Right atrium auricular region (tissue), 2 donors: ENCODE measurements at regions not wholly inside any gene's neighbourhood (a gene's known extent, or its start where the extent isn't known, plus 50 kb on each side); places are given as distances from the start of the nearest gene placed in this dataset.

ENCODE experiments used
- DNase-seq: peaks from one replicate; pipeline ENCODE4 v3.0.0-alpha.2; 2019; ENCODE audit warnings: low spot score
- H3K27ac ChIP-seq, 2 donors: fragments of 200-600 bp; sonication (generic); 1 replicate in 1 of 2; 2 replicates in 1 of 2; pipeline ENCODE4 v1.5.1; 2016 to 2019
- H3K27me3 ChIP-seq, 2 donors: fragments of 200-600 bp; sonication (generic); one replicate each; pipeline versions ENCODE4 v1.5.1 to v1.6.0; 2017 to 2019
- H3K36me3 ChIP-seq: fragments of 200-600 bp; sonication (generic); one replicate; pipeline ENCODE4 v1.5.1; 2016
- H3K4me1 ChIP-seq, 2 donors: fragments of 200-600 bp; sonication (generic); one replicate each; pipeline versions ENCODE4 v1.5.1 to v1.6.0; 2017 to 2019
- H3K4me3 ChIP-seq, 2 donors: fragments of 200-600 bp; sonication (generic); 1 replicate in 1 of 2; 2 replicates in 1 of 2; pipeline ENCODE4 v1.5.1; 2017 to 2019; ENCODE audit warnings: mild to moderate bottlenecking in 1 of 2, moderate library complexity in 1 of 2
- H3K9me3 ChIP-seq, 2 donors: fragments of 200-600 bp; sonication (generic); one replicate each; pipeline ENCODE4 v1.5.1; 2019
- TF ChIP-seq, protein P1 (sequence below), 2 donors: fragments of 200-600 bp; sonication (generic); IDR thresholded peaks; one replicate each; pipeline ENCODE4 v1.5.1; 2019; ENCODE audit warnings: antibody characterized with exemption in 2 of 2

DNA sequence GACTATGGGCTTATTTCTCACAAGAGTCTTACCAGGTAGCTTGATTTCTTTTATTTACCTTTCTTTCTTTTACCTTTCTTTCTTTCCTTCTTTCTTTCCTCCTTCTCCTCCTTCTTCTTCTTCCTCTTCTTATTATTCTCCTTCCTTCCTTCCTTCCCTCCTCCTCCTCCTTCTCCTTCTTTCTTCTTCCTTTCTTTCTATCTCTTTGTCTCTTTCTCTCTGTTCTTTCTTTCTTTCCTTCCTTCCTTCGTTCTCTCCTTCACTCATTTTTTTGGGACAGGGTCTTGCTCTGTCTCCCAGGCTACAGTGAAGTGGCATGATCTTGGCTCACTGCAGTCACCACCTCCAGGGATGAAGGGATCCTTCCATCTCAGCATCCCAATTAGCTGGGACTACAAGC lies 363.6 kb upstream of the MAF start:
- no peak overlapping the region for H3K27ac ChIP-seq
- H3K27me3 ChIP-seq, result no peaks in the 10 kb centered on the region
- no peaks in the 10 kb centered on the region for H3K9me3 ChIP-seq
- DNase-seq, result no peak
- no peaks in the 10 kb centered on the region for H3K36me3 ChIP-seq
- no peaks in the 10 kb centered on the region for H3K4me1 ChIP-seq
- TF ChIP-seq, protein P1, sequence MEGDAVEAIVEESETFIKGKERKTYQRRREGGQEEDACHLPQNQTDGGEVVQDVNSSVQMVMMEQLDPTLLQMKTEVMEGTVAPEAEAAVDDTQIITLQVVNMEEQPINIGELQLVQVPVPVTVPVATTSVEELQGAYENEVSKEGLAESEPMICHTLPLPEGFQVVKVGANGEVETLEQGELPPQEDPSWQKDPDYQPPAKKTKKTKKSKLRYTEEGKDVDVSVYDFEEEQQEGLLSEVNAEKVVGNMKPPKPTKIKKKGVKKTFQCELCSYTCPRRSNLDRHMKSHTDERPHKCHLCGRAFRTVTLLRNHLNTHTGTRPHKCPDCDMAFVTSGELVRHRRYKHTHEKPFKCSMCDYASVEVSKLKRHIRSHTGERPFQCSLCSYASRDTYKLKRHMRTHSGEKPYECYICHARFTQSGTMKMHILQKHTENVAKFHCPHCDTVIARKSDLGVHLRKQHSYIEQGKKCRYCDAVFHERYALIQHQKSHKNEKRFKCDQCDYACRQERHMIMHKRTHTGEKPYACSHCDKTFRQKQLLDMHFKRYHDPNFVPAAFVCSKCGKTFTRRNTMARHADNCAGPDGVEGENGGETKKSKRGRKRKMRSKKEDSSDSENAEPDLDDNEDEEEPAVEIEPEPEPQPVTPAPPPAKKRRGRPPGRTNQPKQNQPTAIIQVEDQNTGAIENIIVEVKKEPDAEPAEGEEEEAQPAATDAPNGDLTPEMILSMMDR (IDR thresholded peaks at IDR 0.05), result no peak
- no peak overlapping the region for H3K4me3 ChIP-seq

DNA sequence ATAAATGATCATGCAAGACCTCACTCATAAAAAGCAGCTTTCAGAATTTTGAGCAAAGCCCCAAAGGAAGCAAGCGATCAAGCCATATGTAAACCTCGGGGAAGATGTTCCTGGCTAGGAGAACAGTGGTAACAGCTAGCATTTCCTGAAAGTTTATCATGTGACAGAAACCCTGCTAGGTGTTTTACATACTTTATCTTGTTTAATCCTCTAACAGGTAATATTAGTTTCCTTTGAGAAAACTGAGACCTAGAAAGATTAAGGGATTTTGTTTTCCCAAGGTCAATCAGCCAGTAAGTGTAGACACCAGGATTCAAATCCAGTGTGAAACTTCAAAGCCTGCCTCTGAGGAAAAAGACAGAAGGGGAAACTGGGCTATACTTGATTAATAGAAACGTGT lies 362.4 kb upstream of the MAF start:
- Histone ChIP-seq H3K27ac (no peak overlapping the region), H3K27me3 (no peaks in the 10 kb centered on the region), H3K9me3 (no peaks in the 10 kb centered on the region), H3K36me3 (no peaks in the 10 kb centered on the region), H3K4me3 (no peak overlapping the region), H3K4me1 (no peaks in the 10 kb centered on the region)
- TF ChIP-seq, protein P1 (IDR thresholded peaks at IDR 0.05), result no peak
- DNase-seq, result no peak

DNA sequence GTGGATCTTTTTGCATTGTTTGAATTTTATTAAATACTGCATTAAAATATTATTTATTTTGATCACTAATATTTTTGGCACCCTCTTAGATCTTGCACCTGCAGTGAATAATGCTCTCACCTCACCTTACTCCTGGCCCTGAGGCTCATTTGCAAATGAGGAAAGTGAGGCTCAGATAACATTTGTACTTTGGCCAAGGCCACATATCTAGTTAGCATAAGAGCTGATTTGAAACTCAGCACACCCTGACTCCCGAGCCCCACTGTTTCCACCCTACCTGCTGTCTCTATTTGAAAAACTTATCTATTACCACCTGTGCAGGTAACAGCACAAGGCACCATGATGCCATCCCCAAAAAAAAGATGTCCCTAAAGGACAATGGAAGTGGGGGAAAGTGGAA lies 358.7 kb upstream of the MAF start:
- no peaks in the 10 kb centered on the region for H3K4me1 ChIP-seq
- TF ChIP-seq, protein P1 (IDR thresholded peaks at IDR 0.05), result no peak
- H3K9me3 ChIP-seq, result no peaks in the 10 kb centered on the region
- no peaks in the 10 kb centered on the region for H3K27me3 ChIP-seq
- no peak overlapping the region for H3K27ac ChIP-seq
- H3K4me3 ChIP-seq, result no peak overlapping the region
- DNase-seq, result no peak
- no peaks in the 10 kb centered on the region for H3K36me3 ChIP-seq

DNA sequence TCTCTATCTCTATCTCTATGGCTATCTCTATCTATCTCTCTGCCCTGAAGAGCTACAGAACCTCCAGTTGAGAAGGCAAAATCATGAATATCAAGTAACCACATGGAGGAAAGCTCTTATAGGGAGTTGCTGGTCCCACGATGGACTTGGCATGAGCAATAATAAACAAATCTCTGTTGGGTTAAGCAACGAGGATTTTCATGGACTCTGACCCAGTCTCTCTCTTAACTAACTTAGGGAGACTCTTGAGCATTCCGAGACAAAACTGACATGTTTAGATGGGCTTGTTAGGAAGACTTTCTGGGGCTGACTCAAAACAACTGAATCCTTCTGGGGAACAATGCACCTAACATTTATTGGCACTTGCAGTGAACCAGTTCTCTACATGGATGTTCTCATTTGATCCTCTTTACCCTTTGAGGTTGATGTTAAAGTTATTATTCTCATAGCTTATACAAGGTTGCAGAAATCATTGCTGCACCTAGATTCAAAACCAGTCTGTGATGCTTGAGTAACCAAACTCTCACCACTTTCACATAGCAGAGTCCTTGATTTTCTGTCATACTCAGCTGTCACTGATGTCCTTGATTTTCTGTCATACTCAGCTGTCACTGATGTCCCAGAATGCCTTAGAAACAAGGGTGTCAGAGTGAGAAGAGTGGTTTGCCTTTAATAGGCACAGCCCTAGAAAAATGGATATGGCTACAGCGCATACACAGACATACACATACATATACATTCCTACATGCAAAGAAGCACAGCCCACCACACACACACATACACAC lies 354.6 kb upstream of the MAF start:
- Histone ChIP-seq H3K27ac (no peak overlapping the region), H3K27me3 (no peaks in the 10 kb centered on the region), H3K36me3 (no peaks in the 10 kb centered on the region), H3K9me3 (no peaks in the 10 kb centered on the region), H3K4me1 (no peaks in the 10 kb centered on the region), H3K4me3 (no peak overlapping the region)
- no peak for DNase-seq
- TF ChIP-seq, protein P1 (IDR thresholded peaks at IDR 0.05), result no peak

DNA sequence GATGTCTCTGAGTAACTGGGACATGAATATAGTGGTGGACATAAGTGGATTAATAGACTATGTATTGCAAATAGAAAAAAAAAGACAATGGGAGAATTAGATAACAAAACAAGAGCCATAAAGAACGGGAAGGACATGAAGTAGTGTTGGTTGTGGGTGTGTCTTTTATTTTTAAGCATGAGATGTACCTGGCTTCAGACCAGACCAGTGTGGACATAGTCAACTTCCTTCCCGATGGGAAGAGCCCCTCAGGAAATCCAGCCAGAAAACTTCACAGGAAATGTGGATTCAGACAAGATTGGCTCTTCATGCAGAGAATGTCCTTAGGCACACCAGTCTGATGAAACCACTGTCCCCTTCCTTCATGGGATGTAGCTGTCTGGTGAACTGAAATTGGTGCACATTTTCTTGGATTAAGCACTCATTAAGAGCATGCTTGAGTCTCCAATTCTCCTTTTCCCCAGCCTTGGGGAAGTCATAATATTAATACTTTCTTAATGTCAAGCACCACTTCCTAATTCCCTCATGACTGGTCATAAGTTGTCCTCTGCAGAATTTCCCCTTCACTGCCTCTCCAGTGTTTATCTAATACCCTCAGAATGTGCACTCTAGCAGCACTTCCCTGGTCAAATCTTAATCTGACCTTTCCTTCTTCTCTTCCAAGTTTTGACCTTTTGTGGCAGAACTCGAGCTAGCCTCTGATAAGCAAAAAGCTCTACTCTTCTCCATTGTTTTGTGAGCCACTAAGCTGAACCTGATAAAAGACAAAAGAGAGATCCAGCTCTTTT lies 350.6 kb upstream of the MAF start:
- Histone ChIP-seq H3K27ac (no peak overlapping the region), H3K27me3 (no peaks in the 10 kb centered on the region), H3K4me3 (no peak overlapping the region), H3K36me3 (no peaks in the 10 kb centered on the region), H3K4me1 (no peaks in the 10 kb centered on the region), H3K9me3 (no peaks in the 10 kb centered on the region)
- TF ChIP-seq, protein P1 (IDR thresholded peaks at IDR 0.05), result no peak
- DNase-seq, result no peak
